ENCODE measurements at regions not wholly inside any gene's neighbourhood (a gene's known extent, or its start where the extent isn't known, plus 50 kb on each side); places are given as distances from the start of the nearest gene placed in this dataset.
A peak's percentile ranks its signal among the peaks of the same experiment; 100 is the strongest.
"Not testable (repeated sequence)": the region's sequence is repeated elsewhere in the genome, so short reads cannot be mapped to it uniquely, and the experiment has no call there.

GRCh38 chr3:75502769-75503756, 161.1 kb upstream of the FRG2C start:
- H3K36me3 ChIP-seq (replicated peaks); DNase-seq; H3K27ac ChIP-seq; H3K27me3 ChIP-seq (replicated peaks); in situ Hi-C loops (cut with HindIII; ENCODE audit: low pct_ligation_motif_present, low sequenced_read_pairs): not testable (repeated sequence)
- peak overlapping the region; percentile 12 for H3K4me3 ChIP-seq (ENCODE audit: low read depth, low read length)

- DNase-seq: no peak
- in situ Hi-C loops (cut with HindIII; ENCODE audit: low pct_ligation_motif_present, low sequenced_read_pairs): no loop called here
- no peak for TF ChIP-seq CTCF (IDR thresholded peaks at IDR 0.05; ENCODE audit: low read depth, low read length, missing control alignments)
- Histone ChIP-seq H3K27me3 (replicated peaks) (no peaks in the 10 kb centered on the region), H3K36me3 (replicated peaks) (no peaks in the 10 kb centered on the region), H3K4me3 (ENCODE audit: low read depth, low read length) (no peak overlapping the region), H3K27ac (no peak overlapping the region)
These were observed 157.5 kb upstream of the FRG2C start for GRCh38 chr3:75506603-75507002.

DNA sequence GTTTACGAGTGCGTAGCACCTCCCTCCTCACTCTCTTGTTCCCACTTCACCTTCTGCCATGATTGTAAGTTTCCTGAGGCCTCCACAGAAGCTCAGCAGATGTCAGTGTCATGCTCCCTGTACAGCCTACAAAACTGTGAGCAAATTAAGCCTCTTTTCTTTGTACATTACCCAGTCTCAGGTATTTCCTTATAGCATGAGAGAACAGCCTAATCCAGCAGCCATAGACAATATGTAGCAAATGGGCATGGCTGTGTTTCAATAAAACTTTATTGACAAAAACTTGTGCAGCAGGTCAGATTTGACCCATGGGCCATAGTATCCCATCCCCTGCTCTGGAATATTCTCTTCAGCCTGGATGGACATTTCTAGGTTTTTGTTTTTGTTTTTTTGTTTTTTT, 156.2 kb upstream of the FRG2C start:
- in situ Hi-C loops (cut with HindIII; ENCODE audit: low pct_ligation_motif_present, low sequenced_read_pairs): not testable (repeated sequence)

GRCh38 chr3:75527657-75528056, 136.5 kb upstream of the FRG2C start:
- DNase-seq; in situ Hi-C loops (cut with HindIII; ENCODE audit: low pct_ligation_motif_present, low sequenced_read_pairs); H3K27ac ChIP-seq; H3K36me3 ChIP-seq (replicated peaks); H3K27me3 ChIP-seq (replicated peaks); H3K4me3 ChIP-seq (ENCODE audit: low read depth, low read length): not testable (repeated sequence)

More for the DNA sequence above, 156.2 kb upstream of the FRG2C start:
- not testable (repeated sequence) for H3K27me3 ChIP-seq (replicated peaks); DNase-seq; H3K36me3 ChIP-seq (replicated peaks); H3K27ac ChIP-seq; H3K4me3 ChIP-seq (ENCODE audit: low read depth, low read length)

GRCh38 chr3:75552095-75552494, 112.0 kb upstream of the FRG2C start:
- DNase-seq; H3K36me3 ChIP-seq (replicated peaks); H3K4me3 ChIP-seq (ENCODE audit: low read depth, low read length); in situ Hi-C loops (cut with HindIII; ENCODE audit: low pct_ligation_motif_present, low sequenced_read_pairs); H3K27ac ChIP-seq; H3K27me3 ChIP-seq (replicated peaks): not testable (repeated sequence)
- peak; percentile 79 for TF ChIP-seq CTCF (IDR thresholded peaks at IDR 0.05; ENCODE audit: low read depth, low read length, missing control alignments)

DNA sequence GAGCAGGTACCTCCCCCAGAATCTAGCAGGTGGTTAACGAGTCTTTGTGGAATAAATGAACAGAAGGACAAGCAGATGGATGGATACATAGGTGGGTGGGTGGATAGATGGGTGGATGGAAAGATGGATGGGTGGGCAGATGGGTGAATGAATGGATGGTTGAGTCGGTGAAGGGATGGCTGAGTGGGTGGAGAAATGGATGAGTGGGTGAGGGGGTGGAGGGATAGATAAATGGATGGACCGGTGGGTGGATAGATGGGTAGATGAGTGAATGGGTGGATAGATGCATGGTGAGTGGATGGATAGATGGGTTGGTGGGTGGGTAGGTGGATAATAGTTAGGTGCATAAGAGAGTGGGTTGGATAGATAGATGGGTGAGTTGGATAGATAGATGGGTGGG, 99.7 kb upstream of the FRG2C start:
- H3K4me3 ChIP-seq (ENCODE audit: low read depth, low read length); DNase-seq; H3K27ac ChIP-seq; H3K36me3 ChIP-seq (replicated peaks); in situ Hi-C loops (cut with HindIII; ENCODE audit: low pct_ligation_motif_present, low sequenced_read_pairs); H3K27me3 ChIP-seq (replicated peaks): not testable (repeated sequence)

- DNase-seq; H3K36me3 ChIP-seq (replicated peaks); H3K27me3 ChIP-seq (replicated peaks); H3K27ac ChIP-seq; in situ Hi-C loops (cut with HindIII; ENCODE audit: low pct_ligation_motif_present, low sequenced_read_pairs); H3K4me3 ChIP-seq (ENCODE audit: low read depth, low read length): not testable (repeated sequence)
These were observed 91.8 kb upstream of the FRG2C start for GRCh38 chr3:75572303-75572702.

DNA sequence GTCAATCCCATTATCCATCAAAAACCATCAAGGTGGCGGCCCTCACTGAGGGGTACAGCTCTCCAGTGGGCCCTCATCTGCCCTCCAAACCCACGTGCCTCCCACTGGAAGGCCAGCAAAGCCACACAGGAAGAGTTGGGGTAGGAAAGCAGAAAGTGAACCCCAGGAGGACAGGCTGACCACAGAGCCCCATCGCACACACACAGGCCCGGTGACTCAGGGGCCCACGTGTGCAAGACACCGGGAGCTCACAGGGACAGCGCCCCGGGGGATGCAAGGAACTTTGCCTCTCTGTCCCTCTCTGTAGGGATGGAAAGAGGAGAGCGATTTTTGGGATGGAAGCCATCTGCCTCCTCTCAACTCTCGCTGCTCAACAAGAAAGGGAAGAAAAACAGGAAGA, 85.0 kb upstream of the FRG2C start:
- H3K36me3 ChIP-seq (replicated peaks); DNase-seq; in situ Hi-C loops (cut with HindIII; ENCODE audit: low pct_ligation_motif_present, low sequenced_read_pairs); H3K4me3 ChIP-seq (ENCODE audit: low read depth, low read length); H3K27me3 ChIP-seq (replicated peaks); H3K27ac ChIP-seq: not testable (repeated sequence)

DNA sequence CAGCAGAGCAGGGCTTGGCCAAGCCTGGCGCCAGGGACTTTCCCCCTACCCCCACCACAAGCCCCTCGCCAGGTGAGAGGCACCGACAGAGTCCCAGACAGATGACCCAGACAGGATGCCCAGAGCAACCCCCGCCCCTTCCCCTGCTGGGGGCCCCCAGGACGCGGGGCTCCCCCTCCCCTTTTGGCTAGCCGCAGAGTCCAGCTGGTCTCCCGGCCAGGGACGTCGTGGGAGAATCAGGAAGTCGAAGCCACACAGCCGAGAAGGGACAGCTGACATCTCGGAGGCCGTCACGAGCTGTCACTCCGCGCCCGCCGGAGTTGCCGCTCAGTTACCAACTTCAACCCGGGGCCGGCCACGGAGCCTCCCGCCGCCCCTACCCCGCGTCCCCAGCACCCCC, 84.6 kb upstream of the FRG2C start:
- H3K27ac ChIP-seq; H3K27me3 ChIP-seq (replicated peaks); H3K36me3 ChIP-seq (replicated peaks); H3K4me3 ChIP-seq (ENCODE audit: low read depth, low read length); in situ Hi-C loops (cut with HindIII; ENCODE audit: low pct_ligation_motif_present, low sequenced_read_pairs); DNase-seq: not testable (repeated sequence)

GRCh38 chr3:75579981-75580782, 83.9 kb upstream of the FRG2C start:
- H3K36me3 ChIP-seq (replicated peaks); H3K27me3 ChIP-seq (replicated peaks); H3K27ac ChIP-seq; in situ Hi-C loops (cut with HindIII; ENCODE audit: low pct_ligation_motif_present, low sequenced_read_pairs); DNase-seq: not testable (repeated sequence)
- H3K4me3 ChIP-seq (ENCODE audit: low read depth, low read length): peak overlapping the region; percentile 36

DNA sequence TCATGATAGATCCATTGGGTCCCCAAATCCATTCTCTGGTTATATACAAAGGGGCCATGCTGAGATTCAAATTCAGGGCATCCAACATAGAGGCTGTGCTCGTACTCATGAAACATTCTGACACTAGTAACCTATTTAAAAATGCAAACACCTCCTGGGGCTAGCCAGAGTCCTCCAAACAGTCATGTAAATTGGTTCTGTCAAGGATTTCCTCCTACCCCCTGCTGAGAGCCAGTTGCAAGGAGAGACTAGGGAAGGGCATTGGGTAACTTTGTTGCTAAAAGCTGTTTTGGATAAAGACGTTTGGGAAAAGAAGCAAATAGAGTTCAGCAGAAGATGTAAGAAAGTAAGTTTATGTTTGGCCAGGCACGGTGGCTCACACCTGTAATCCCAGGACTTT, 81.6 kb upstream of the FRG2C start:
- DNase-seq; H3K27me3 ChIP-seq (replicated peaks); H3K4me3 ChIP-seq (ENCODE audit: low read depth, low read length); in situ Hi-C loops (cut with HindIII; ENCODE audit: low pct_ligation_motif_present, low sequenced_read_pairs); H3K36me3 ChIP-seq (replicated peaks); H3K27ac ChIP-seq: not testable (repeated sequence)

DNA sequence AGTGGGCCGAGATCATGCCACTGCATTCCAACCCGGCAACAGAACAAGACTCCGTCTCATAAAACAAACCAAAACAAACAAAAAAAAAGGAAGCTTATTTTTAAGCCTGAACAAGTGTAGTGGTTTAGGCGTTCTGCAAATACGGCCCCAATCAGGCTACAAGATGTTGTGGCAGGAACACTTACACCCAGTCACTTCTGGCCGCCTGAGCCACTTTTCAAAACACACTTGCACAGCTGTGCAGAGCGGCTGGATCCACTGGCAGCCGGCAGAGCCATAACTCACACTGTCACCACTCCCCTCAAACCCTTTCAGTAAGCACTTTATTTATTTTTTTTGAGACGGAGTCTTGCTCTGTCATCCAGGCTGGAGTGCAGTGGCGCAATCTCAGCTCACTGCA, 81.0 kb upstream of the FRG2C start:
- DNase-seq; H3K4me3 ChIP-seq (ENCODE audit: low read depth, low read length); H3K36me3 ChIP-seq (replicated peaks); H3K27me3 ChIP-seq (replicated peaks); in situ Hi-C loops (cut with HindIII; ENCODE audit: low pct_ligation_motif_present, low sequenced_read_pairs); H3K27ac ChIP-seq: not testable (repeated sequence)

Measured in brain microvascular endothelial cell (primary cell).